G401.6 (cell line): ENCODE measurements at regions not wholly inside any gene's neighbourhood (a gene's known extent, or its start where the extent isn't known, plus 50 kb on each side); places are given as distances from the start of the nearest gene placed in this dataset.
A peak's percentile ranks its signal among the peaks of the same experiment; 100 is the strongest.
"Not testable (repeated sequence)": the region's sequence is repeated elsewhere in the genome, so short reads cannot be mapped to it uniquely, and the experiment has no call there.

Experiments used
- FAIRE-seq: peaks from 2 replicates; lab custom pipeline; 2012; peaks lifted over from hg19 to GRCh38; lab: Jason Lieb, UNC

DNA sequence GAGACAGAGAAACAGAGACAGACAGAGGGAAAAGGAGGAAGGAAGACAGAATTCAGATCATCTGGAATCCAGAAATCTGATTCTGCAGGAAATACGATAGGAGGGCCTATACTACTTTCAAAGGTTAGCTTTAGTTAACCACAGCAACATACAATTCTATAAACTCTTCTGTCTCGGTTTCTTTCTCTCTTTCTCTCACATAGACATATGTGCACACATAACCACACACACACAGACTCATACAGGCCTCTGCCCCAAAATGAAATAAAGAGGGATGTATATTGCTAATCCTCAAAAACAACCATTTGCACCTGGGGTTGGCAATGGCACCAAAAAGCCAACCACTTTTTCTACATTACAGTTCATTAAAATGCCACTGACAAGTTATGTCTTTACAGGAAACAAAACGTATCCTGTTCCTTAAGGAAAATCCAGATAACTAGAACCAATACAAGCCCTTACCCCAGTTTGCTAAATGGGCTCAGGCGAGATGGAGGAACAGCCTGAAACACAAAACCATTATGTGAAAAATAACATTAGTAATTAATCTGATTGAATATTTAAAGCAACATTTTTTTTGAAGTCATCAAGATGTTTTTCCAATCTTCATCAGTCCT lies 372.3 kb upstream of the CCNH start:
- no peak for FAIRE-seq

DNA sequence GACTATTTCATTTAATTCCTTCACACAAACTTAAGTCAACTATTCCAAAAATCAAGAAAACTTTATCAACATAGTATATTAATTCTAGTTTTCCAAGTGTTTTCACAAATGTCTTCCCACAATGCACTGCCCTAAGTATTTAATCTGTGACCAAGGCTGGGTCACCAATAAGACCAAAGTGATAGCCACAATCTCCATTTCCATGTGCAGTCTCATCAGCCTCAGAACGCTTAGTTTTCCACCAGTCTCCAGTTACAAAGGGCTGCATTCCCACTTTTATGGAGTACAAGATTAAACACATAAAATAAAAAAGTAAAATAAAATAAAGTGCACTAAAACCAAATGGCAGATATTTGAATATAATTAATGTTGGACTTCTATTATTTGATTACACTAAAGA lies 371.6 kb upstream of the CCNH start:
- FAIRE-seq = no peak

DNA sequence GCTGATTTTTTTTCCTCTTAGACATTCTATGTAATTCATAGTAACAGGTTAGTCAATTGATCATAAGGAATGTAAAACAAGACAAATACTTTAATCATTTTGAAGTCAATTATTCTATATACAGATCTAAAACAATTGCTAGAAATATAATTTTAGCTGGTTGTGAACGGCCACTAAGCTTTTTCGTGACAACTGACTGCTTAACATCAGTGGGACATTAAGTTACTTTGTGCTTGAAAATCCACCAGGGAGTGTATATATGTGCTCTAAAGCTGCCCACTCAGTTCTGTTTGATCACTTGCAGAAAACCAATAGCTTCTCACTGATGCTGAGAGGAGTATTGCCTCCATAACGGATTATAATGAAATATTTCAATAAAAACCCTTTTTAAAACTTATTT lies 370.2 kb upstream of the CCNH start:
- FAIRE-seq = no peak

DNA sequence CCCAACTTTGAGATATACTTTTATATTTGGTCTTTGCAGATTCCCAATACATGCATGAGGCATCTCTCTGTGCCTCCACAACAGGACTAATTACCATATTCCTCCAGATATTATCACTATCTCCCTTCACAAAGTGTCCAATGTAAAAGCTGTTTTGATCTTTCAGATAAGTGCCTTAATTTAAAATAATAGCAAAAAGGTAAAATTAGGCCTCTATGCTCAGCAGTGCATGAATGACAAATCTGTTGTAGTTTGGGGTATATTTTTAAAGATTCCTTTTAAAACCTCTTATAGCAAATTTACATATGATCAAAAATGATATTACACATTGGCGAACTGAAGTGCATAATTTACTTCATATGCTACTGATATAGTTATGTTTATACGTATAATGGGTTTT lies 369.2 kb upstream of the CCNH start:
- no peak for FAIRE-seq

DNA sequence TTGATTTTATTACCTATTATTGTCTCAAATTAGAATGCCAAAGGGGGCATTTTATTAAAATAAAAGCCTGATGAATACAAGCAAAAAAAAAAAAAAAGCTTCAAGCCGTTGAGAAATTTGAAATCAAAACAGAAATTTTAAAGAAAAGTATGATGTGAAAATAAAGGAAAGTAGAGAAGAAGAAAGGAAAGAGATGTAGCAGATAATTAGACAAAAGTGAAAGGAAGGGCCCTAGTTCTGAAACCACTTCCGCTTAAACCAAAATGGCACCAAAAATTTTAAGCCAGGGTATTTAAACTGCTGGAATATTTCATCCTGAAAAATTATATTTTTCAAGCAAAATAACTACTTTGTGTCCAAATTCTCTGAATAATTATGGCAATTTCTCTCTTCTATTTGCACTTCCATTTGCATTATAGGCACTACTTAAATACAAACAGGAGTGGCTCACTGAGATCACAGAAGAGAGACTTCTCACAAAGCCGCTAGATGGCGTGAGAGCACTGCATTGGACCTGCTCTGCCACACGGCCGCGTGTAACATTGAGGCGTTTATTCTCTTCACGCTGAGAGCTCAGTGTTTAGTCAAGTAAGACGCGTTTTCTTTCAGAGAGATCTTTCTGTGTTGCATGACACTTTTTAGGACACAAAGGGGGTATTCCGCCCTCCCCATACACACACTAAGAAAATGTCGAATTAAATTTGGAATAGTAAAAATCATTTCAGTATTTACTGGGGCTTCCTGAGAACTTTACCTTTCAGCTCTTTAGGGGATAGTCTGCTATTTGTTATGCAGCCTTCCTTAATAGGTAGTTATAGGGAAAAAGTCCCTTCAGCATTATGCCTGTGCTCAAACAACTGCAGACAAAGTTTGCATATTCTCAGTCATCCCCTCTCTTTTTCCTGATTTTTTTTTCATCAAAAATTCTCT lies 368.4 kb upstream of the CCNH start:
- peak; percentile 90 for FAIRE-seq

DNA sequence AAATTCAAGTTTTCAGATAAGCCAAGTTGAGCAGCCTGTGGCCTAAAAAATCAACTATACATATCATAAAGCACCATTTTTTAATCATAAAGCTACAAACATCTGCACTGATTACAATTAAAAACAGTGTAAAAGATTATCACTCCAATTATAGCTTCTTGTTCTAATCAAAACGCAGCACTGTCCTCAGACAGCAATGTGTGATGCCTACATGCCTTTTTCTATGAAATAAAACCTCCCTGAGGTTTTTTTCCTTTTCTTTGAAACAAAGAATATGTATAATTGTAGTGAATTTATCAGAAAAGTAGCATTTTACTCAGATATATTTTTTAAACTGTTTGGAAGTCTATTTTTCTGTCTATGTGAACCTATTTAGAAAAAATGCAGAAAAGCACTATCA lies 366.1 kb upstream of the CCNH start:
- no peak for FAIRE-seq

DNA sequence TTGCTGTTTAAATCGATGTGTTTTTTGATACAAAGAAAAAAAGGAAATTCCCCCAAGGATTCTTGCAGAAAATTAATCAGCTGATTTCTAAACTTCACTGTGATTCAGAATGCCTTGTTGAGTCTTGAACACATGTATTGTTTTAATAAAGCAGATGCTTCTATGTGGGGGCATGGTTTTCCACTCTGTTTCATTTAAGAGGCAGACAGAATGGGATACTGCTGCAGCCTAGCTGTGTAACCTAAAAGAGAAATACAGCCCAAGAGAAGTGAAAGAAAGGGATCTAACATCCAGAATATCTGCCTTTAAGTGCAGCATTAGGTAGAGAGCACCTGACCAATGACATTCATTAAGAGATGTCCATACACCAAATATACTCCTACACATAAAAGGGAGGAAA lies 365.1 kb upstream of the CCNH start:
- FAIRE-seq = no peak

DNA sequence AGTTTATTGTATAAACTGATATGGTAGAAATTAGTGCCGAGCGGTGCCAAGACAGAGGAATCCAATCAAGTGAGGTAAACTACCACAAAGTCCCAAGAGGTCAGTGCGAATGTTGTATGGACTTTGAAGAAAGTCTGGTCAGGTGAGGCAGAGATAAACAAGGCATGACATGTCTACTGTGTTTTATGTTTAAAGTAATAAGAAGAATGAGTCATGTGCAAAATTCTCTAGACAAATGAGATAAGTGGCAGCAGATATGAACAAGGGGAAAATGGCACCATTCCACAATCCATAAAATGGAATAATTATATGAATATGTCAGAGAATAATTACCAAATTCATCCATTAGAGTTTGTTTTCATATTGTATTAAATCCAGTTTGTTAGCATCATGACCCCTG lies 364.1 kb upstream of the CCNH start:
- FAIRE-seq = no peak

DNA sequence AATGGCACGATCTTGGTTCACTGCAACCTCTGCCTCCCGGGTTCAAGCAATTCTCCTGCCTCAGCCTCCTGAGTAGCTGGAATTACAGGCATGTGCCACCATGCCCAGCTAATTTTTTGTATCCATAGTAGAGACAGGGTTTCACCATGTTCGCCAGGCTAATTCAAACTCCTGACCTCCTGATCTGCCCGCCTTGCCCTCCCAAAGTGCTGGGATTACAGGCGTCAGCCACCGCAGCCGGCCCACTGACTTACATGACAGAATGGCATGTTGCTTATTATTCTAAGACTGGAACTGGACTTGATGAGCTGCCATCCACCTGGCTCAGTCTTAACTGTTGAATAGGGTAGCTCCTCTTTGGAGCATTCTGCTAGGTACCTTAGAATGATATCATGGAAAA lies 363.6 kb upstream of the CCNH start:
- FAIRE-seq = not testable (repeated sequence)

DNA sequence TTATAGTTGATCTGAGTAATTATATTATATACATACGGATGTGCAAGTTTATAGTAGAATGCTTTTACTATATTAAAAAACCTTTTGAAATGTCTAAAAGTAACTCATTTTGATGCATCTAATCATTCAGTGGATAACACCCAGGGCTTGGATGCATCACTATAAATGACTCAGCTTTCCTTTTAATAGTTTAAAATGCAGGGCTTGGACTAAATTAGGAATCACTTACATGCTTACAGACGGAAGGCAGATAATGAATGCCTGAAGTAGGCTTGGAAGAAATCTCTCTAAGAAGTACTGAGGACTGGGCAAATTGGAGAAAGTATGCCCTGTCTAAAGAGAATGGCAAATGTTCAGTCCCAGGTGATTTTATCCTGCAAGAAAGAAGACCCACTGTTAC lies 362.5 kb upstream of the CCNH start:
- no peak for FAIRE-seq

DNA sequence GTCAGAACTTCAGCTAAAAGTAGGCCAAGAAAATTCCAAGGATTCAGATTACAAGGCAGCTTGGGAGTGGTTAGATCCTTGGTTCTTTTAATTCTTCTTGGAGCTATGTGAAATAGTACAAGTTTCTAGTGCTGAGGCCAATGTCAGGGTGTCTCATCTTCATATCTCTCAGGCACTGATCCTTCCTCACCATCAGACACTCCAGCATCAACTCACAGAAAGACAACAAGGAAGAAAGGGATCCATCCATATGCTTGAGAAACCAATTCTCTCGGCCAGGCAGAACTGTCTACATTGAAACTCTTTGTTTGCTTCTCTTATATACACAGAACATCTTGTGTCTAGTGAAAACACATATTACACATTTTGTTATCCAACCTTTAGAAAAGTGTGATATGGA lies 362.1 kb upstream of the CCNH start:
- no peak for FAIRE-seq

DNA sequence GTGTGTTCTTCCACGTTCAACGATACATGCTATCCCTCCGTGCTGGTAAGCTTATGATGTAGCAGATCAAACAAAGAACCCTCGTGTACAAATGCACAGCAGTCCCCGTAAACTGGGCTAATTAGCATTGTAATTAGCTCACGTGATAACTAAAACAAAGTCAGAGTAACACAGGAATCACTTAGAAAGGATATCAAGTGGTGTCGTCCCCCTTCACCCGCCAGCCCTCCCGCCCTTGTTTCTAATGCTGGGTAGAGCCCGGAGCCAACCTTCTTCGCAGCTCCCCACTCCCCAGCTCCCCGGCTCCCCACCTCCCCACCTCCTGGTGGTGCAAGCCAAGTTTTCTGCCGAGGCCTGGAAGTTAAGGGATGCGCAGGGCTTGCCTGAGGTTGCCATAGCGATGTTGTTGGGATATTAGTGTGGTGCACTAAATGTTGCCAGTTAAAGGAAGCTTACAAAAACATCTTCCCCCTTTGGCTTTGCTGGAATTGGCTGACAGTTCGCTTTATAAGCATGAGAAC lies 357.9 kb upstream of the CCNH start:
- no peak for FAIRE-seq

DNA sequence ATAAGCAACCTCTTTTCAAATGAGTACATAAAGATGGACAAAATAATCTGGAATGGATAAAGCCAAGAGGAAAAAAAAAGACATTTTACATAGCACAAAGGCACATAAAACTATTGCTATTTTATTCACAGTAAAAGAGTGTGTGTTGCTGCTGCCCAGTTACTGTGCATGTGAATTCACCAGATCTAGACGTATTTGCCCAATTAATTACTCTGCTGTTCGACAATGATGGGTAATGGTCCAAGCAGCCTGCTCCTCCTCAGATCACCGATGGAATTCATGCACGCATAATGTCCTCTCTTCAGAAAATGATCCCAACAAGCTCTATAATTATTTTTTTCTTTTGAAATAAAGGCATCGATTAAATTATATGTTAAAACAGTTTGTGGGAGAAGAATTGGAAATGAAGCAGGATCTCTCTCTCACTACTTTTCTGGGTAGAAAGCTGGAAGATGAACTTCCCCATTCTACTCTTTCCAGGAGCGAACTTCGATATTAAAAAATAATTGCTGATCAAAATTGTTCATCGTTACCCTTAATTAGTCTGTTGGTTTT lies 357.4 kb upstream of the CCNH start:
- no peak for FAIRE-seq

DNA sequence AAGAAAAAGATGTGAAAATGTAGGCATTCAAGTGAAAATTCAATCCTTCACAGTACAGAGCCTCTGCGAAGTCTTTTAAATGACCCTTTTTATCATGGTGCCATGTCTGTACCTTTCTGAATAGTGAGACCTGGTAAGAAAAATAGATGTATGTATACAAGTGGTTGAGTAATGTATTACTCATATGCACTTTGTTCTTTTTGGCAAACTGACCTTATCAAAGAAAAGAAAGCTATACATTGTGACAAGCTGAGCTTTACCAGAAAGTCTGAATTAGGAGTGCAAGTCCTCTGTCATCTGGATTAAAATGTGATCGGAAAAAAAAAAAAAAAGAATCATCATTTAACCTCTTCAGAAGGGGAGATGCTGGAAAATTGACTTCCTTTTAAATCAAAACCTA lies 356.4 kb upstream of the CCNH start:
- no peak for FAIRE-seq

DNA sequence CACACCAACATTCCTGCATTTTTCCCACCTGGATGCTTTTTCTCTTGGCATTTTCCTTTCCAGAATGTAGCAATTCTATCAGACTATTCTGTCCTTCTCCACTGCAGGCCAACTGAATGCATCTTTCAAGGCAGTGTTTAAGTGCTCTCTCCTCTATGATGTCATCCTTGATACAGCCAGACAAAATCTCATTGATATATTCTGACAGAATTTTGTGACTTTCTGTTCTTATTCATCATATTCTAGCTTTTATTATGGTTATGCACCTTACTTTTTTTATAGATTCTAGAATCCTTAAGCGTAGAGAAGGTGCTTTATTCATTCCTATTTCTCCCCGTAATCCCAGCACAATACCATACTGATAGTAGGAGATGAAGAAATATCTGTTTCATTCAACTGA lies 355.5 kb upstream of the CCNH start:
- no peak for FAIRE-seq

DNA sequence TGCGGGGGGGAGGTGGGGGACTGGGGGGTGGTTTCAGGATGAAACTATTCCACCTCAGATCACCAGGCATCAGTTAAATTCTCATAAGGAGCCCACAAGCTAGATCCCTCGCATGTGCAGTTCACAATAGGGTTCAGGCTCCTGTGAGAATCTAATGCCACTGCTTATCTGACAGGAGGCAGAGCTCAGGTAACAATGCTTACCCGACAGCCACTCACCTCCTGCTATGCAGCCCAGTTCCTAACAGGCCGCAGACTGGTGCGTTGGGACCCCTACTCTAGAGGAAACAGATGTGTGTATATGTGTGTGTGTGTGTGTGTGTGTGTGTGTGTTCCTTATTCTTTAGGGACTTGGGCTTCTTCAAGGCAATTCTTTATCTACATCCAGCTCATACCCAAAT lies 352.3 kb upstream of the CCNH start:
- FAIRE-seq = no peak

DNA sequence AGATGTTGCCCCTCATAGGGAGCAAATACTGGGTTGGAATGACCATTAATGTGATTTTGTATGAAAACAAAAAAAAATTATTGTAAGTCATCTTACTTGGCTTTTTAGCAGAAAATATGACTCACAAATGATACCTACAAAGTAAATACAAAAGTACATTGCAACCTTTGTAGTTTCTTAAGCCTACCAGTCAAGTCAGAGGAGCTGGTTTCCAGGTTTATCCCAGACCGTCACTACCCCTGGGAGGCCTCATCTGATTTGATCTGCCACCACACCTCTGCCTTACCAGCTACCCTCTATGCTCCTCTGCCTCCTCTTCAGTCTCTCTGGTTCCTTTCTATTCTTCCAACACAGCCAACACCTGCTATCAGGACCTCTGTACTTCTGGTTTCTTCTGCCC lies 349.9 kb upstream of the CCNH start:
- FAIRE-seq = no peak

DNA sequence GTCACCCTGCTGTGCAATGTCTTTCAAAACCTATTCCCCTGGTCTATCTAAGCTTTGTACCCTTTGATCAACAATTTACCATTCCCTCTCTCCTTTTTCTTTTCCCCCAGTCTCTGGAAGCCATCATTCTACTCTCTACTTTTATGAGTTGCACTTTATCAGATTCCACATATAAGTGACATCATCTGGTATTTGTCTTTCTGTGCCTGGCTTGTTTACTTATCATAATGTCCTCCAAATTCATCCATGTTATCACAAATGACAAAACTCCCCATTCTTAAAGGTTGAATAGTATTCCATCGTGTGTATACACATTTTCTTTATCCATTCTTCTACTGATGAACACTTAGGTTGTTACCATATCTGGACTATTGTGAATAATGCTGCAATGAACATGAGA lies 344.2 kb upstream of the CCNH start:
- no peak for FAIRE-seq

DNA sequence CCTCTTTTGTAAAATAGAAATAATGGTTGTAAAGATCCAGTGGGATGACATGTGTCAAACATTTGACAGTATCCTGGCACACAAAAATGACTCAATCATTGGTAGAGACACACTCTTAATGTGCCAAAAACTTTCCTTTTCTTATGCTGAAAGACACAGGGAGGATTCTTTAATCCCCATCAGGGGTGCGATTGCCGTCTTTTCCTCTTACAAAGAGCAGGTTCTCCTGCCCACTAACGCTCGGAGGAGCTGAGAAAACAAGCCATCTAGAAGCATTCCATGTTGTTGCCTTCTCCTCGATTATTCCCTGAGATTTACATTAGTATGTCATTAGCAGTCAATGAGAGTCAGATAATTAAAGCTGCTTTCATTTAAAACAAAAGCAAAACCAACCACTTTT lies 342.6 kb upstream of the CCNH start:
- no peak for FAIRE-seq

DNA sequence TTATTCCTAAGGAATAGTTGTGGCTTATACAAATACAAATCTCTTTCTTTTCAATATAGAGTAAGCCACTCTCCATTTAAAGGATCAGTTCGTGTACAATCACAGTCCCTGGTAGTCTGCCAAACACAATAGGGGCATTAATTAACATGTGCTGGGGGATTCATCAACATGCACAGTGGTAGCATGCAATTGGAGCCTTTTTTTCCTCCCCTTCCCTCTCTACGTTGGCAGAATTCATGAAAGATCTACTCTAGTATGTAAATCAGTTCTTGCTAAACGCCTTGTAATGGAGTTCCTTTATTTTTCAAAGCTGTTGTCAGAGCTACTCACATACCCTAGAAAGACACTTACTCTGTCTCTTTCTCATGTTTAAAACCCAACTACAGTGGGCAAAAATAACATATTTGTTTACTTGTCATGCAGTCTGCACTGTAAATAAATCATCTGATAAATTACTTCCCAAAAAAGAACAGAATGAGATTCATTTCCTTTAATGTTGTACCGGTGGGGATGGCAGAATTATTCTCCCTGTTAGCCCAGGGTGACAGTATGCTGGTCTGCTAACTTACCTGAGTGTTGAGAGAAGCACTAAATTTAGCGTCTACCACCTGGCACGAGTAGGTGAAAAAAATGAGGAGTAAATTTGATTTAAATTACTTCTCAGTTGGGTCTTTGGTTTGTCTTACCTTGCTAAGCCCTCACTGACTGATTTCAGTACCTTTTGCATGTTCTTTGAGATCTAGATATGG lies 341.5 kb upstream of the CCNH start:
- FAIRE-seq = no peak

DNA sequence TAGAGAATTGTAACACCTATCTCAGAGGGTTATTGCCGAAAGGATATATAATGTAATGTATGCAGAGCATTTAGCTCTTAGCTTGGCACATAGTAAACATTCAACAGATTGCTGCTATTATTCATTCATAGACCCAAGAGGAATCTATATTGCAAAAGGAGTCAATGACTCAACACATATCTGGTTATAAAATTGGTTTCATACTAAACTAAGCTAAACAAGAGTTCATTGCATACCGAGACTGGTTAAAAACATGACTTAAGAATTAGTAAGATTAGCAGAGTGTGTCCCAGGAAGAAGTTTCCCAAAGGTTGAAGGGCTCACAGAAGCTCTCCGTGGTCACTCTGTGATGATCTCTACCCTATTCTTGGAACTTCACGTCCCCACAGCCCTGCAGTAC lies 339.6 kb upstream of the CCNH start:
- FAIRE-seq = no peak

DNA sequence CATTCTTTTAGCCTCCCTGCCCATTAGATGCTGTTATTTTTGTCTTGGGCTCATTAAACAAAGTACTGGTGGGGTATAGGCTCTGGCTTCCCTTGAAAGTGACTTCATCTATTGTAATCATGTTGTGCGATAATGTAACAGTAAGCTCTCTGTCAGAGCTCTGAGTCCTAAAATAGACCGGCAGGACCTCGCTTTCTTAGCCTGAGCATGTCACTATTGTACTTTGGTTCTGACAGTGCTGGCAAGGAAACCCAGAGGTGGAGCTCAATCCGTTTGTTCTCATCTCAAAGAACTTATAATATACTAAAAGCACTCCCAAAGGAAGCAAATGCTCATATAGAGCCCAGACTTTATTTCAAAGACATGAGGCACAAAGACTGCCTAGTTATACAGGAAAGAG lies 339.1 kb upstream of the CCNH start:
- FAIRE-seq = no peak

DNA sequence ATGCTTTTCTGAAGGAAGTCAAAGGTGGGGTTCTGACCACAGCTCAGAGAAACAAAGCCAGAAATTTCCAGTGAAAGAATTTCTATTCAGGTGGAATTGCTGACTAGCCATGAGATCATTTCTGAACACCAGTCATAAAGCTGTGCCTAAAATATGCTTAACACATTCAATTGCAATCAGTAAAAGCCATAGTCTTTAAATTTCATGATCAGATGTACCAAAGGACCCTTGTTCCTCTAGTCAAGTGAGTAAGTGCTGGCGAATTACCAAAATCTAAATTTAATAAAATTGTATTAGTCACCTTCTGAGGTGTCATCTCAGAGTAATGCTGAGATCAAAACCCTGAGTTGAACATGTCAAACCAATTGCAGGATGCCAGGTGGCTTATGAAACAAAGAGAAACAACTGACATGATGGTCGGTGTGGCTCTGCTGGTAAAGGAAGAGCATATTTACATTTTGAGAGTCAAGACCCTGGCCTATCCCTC lies 334.2 kb upstream of the CCNH start:
- FAIRE-seq = no peak
